ENCODE measurements at regions not wholly inside any gene's neighbourhood (a gene's known extent, or its start where the extent isn't known, plus 50 kb on each side); places are given as distances from the start of the nearest gene placed in this dataset.

- Histone ChIP-seq H3K4me1 (ENCODE audit: control insufficient read depth, extremely low read depth, insufficient read depth, low read length) (no peaks in the 10 kb centered on the region), H3K9me1 (ENCODE audit: control insufficient read depth, extremely low read depth, insufficient read depth, low read length) (no peaks in the 10 kb centered on the region), H3K36me3 (ENCODE audit: control insufficient read depth in 2 of 2, extremely low read depth in 1 of 2, insufficient read depth in 2 of 2, low read length in 2 of 2) (no peaks in the 10 kb centered on the region), H3K79me2 (ENCODE audit: control insufficient read depth, insufficient read depth, low read length) (no peaks in the 10 kb centered on the region), H2AFZ (ENCODE audit: control insufficient read depth, low read length) (no peak overlapping the region), H3K27ac (ENCODE audit: control insufficient read depth, insufficient read depth, low read length) (no peak overlapping the region), H3K4me3 (ENCODE audit: control insufficient read depth in 2 of 3, extremely low read depth in 1 of 3, insufficient read depth in 2 of 3, low read depth in 1 of 3, low read length in 3 of 3) (no peak overlapping the region), H3K9ac (ENCODE audit: control insufficient read depth, extremely low read depth, insufficient read depth, low read length) (no peak overlapping the region), H3K9me3 (ENCODE audit: control insufficient read depth, low read depth, low read length) (peaks cover 2% of the 10 kb centered on the region), H4K20me1 (ENCODE audit: control insufficient read depth, extremely low read depth, insufficient read depth, low read length) (no peaks in the 10 kb centered on the region), H3K27me3 (ENCODE audit: control insufficient read depth, extremely low read depth, insufficient read depth, low read length) (no peaks in the 10 kb centered on the region), H3K4me2 (ENCODE audit: control insufficient read depth, extremely low read depth, insufficient read depth, low read depth, low read length) (no peak overlapping the region)
- FAIRE-seq = no peak
- dilution Hi-C loops (cut with MboI; ENCODE audit: extremely low pct_ligation_motif_present, low sequenced_read_pairs) = no loop called here
- TF ChIP-seq EZH2 (IDR thresholded peaks at IDR 0.05; ENCODE audit: low read length) (no peak), CTCF (optimal IDR thresholded peaks at IDR 0.05 in 1 of 3, IDR thresholded peaks at IDR 0.05 in 1 of 3, conservative IDR thresholded peaks at IDR 0.05 in 1 of 3; ENCODE audit: extremely low read depth in 1 of 3, insufficient read depth in 2 of 3, low read length in 3 of 3) (no peak)
- no peak for DNase-seq (ENCODE audit: low read depth, low spot score)
These were observed 190.9 kb downstream of the ICE1 start for GRCh38 chr5:5613261-5613990.

GRCh38 chr5:5612096-5612495 lies 189.6 kb downstream of the ICE1 start:
- H3K9me3 ChIP-seq (ENCODE audit: control insufficient read depth, low read depth, low read length) = peaks cover 2% of the 10 kb centered on the region
- TF ChIP-seq EZH2 (IDR thresholded peaks at IDR 0.05; ENCODE audit: low read length) (no peak), CTCF (optimal IDR thresholded peaks at IDR 0.05 in 1 of 3, IDR thresholded peaks at IDR 0.05 in 1 of 3, conservative IDR thresholded peaks at IDR 0.05 in 1 of 3; ENCODE audit: extremely low read depth in 1 of 3, insufficient read depth in 2 of 3, low read length in 3 of 3) (no peak)
- DNase-seq (ENCODE audit: low read depth, low spot score) (no peak), FAIRE-seq (no peak)
- H3K36me3 ChIP-seq (ENCODE audit: control insufficient read depth in 2 of 2, extremely low read depth in 1 of 2, insufficient read depth in 2 of 2, low read length in 2 of 2) = no peaks in the 10 kb centered on the region
- no peaks in the 10 kb centered on the region for H3K79me2 ChIP-seq (ENCODE audit: control insufficient read depth, insufficient read depth, low read length)
- no peak overlapping the region for H3K4me3 ChIP-seq (ENCODE audit: control insufficient read depth in 2 of 3, extremely low read depth in 1 of 3, insufficient read depth in 2 of 3, low read depth in 1 of 3, low read length in 3 of 3)
- H3K4me1 ChIP-seq (ENCODE audit: control insufficient read depth, extremely low read depth, insufficient read depth, low read length) = no peaks in the 10 kb centered on the region
- H4K20me1 ChIP-seq (ENCODE audit: control insufficient read depth, extremely low read depth, insufficient read depth, low read length) = no peaks in the 10 kb centered on the region
- H3K4me2 ChIP-seq (ENCODE audit: control insufficient read depth, extremely low read depth, insufficient read depth, low read depth, low read length) = no peak overlapping the region
- H3K9ac ChIP-seq (ENCODE audit: control insufficient read depth, extremely low read depth, insufficient read depth, low read length) = no peak overlapping the region
- no peaks in the 10 kb centered on the region for H3K9me1 ChIP-seq (ENCODE audit: control insufficient read depth, extremely low read depth, insufficient read depth, low read length)
- H3K27ac ChIP-seq (ENCODE audit: control insufficient read depth, insufficient read depth, low read length) = no peak overlapping the region
- no peak overlapping the region for H2AFZ ChIP-seq (ENCODE audit: control insufficient read depth, low read length)
- dilution Hi-C loops (cut with MboI; ENCODE audit: extremely low pct_ligation_motif_present, low sequenced_read_pairs) = no loop called here
- H3K27me3 ChIP-seq (ENCODE audit: control insufficient read depth, extremely low read depth, insufficient read depth, low read length) = no peaks in the 10 kb centered on the region

All from keratinocyte (primary cell).